ENCODE measurements at regions not wholly inside any gene's neighbourhood (a gene's known extent, or its start where the extent isn't known, plus 50 kb on each side); places are given as distances from the start of the nearest gene placed in this dataset.

- DNase-seq: no peak
Observed at GRCh38 chr12:59036973-59037762, 116.9 kb upstream of the LRIG3 start.

- no peak for DNase-seq
Observed at GRCh38 chr12:59036347-59036746, 116.0 kb upstream of the LRIG3 start.

- DNase-seq: no peak
Observed at GRCh38 chr12:59031313-59031712, 111.0 kb upstream of the LRIG3 start.

DNA sequence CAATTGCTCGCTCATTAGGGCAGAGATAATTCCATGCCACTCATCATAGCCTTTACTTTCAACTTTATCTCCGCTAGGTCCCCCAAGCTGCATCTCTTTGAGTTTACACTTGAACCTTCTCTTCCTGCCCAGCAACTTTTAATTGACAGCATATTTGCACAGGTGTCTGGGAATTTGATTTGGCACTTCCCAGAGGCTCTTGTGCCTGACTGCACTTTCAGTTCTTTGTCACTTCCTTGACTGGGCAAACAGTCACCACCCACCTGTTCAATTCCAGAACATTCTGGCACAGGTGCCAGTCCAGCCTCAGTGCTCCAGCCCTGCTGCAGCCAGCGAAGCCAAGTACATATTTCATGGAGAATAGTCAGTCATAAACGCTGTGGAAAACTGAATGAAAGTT is 110.1 kb upstream of the LRIG3 start:
- no peak for DNase-seq

DNA sequence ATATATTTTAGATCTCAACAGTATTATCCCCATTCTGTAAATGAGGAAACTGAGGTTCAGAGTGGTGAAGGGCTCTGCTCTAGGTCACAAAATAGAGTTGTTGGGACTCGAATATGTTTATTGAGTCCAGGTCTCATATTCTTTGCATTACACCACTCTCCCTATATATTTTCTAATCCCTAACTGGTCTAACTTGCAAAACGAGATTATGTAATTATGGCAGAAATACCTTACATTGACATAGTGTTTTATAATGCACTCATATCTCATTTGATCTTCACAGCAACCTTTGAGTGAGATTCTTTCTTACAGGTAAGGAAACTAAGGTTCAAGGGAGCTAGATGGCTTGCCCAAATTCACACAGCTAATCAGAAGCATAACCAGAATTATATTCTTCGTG is 106.9 kb upstream of the LRIG3 start:
- DNase-seq: no peak

DNA sequence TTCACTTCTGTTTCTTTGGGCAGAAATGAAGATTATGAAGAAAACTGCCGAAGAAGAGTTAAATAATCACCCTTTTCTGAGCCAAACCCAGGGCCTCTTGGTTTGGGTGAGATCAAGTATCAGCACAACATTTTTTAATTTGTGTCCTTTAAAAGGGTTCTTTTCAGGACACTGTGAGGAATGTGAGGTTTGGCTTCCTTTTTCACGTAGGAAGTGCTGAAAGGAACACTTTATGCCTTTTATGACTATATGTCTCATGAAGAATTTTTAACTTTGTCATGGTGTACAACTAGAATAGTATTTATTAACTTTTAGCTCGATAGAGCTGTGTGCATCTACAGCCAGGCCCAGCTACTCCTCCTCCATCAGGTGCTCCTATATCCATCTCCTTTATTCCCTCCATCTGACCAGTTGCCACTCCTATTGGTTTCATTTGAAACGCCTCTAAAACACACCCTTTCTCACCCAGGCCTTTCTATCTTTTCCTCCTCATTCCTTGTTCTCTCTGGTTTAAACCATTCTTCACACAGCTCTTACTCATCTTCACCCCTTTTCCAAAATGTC is 103.6 kb upstream of the LRIG3 start:
- DNase-seq: no peak

- DNase-seq: no peak
Observed at GRCh38 chr12:59020073-59020946, 100.0 kb upstream of the LRIG3 start.

- no peak for DNase-seq
Observed at GRCh38 chr12:59014885-59015284, 94.6 kb upstream of the LRIG3 start.

DNA sequence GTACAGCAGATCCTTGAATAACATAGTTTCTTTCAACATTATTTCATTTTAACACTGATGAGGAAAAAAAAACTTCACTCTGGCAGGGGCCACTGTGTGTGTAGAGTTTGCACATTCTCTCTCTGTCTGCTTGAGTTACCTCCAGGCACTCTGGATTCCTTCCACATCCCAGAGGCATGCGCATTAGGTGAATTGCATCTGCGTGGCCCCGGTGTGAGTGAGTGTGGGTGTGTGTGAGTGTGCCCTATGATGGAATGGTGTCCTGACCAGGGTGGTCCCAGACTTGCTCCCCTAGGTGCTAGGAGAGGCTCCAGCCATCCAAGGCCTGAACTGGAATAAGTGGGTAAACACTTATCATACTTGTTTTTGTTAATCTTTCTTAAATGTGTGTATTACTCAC is 90.6 kb upstream of the LRIG3 start:
- no peak for DNase-seq

GRCh38 chr12:59010118-59010517 is 89.8 kb upstream of the LRIG3 start:
- no peak for DNase-seq

DNA sequence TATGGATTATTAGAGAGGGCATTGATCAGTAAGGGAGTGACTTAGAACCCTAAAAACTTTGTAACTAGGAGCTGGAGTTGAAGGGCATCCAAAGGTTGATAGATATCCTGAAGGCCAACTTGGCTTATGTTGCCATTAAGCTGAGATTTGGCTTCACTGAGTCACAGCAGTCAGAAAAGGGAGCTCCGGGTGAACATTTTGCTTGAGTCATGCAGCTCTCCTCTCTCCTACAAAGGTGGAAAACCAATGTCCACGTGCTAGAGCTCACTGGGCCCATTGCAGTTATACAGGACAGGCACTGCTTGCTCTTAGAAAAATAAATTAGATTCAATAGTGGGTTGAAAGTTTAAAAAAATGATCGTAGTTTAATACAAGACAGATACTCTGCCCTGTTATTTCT is 87.3 kb upstream of the LRIG3 start:
- no peak for DNase-seq

DNA sequence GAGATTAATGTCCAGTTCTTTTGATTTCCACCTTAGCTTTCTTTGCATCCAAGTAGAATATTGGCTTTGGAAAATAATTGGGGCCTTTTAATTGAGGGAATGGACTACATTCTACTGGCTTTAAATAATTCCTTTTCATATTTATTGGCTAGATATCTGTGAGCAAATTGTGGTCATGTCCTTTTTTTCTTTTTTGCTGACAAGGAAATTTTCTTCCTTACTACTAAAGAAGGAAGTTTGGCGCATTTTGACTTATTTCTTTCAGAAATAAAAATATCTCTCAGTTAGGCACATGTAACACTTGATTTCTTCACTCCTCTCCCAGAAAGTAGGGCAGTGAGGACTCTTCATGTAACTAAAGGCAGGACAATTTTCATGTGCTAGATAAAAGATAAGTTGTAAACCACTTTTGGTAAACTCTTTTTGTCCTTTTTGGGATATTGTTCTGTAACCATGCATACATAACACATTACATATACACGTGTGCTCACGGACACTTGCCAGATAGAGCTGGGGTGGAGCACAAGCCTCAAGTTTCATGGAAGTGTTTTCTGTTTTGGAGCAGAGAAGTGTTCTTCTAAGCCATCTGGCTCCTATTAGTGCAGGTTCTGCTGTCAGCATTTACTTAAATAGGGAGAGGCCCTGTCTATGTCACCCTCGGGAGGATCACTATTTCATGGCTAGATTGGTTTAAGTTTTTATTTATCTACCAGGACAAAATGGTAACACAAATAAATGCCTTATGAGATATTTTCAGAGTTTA is 85.1 kb upstream of the LRIG3 start:
- DNase-seq: no peak

GRCh38 chr12:59004456-59004855 is 84.2 kb upstream of the LRIG3 start:
- DNase-seq: no peak

- DNase-seq: no peak
Observed at GRCh38 chr12:58995666-58996363, 75.5 kb upstream of the LRIG3 start.

DNA sequence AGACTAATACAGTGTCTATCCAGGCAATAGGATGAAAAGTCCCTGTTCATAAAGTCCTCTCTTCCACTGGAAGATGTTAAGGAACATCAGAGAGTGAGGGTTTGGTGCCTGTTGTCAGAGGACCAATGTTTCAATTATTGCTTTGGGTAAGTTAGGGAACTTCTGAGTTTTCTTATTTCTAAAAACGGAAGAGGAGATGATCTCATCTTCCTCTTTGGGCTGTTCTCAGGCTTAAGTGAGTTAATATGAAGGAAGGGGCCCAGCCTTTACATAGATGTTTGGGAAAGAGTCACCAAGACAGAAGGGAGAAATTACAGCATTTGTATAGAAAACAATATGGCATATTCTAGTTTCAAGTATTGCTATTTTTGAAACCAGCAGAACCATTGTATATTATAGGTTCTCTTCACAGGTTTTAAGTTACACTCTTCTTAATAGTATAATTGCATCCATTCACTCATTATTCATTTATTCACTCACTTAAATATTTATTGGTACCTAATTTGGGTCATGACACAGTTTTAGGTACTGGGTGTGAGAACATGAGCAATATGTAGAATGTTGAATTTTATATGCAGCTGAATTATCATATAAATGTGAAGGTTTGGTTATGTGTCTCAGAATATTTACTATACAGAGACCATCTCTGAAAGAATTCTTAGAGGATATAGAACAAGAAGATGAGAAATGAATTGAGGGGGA is 68.5 kb upstream of the LRIG3 start:
- no peak for DNase-seq

GRCh38 chr12:58981961-58982360 is 61.7 kb upstream of the LRIG3 start:
- DNase-seq: no peak

GRCh38 chr12:58980768-58981167 is 60.5 kb upstream of the LRIG3 start:
- no peak for DNase-seq

GRCh38 chr12:58978717-58979116 is 58.4 kb upstream of the LRIG3 start:
- DNase-seq: no peak

GRCh38 chr12:58977476-58977875 is 57.2 kb upstream of the LRIG3 start:
- no peak for DNase-seq

- DNase-seq: no peak
Observed at GRCh38 chr12:58976146-58976545, 55.8 kb upstream of the LRIG3 start.

Data from COR-L47 (cell line).